Ishikawa (cell line): ENCODE measurements at regions not wholly inside any gene's neighbourhood (a gene's known extent, or its start where the extent isn't known, plus 50 kb on each side); places are given as distances from the start of the nearest gene placed in this dataset.

Experiments
- CEBPB ChIP-seq: IDR thresholded peaks from 2 replicates; pipeline ENCODE4 v1.6.1; 2012
- CREB1 ChIP-seq: IDR thresholded peaks from 2 replicates; pipeline ENCODE4 v1.6.1; 2012; ENCODE audit warnings: low read depth
- EGR1 ChIP-seq: IDR thresholded peaks from 2 replicates; pipeline ENCODE4 v1.6.1; 2012
- EP300 ChIP-seq: IDR thresholded peaks from 2 replicates; pipeline ENCODE4 v1.6.1; 2012; ENCODE audit warnings: borderline replicate concordance
- FOXM1 ChIP-seq: IDR thresholded peaks from 2 replicates; pipeline ENCODE4 v1.6.1; 2012; ENCODE audit warnings: low read depth, borderline replicate concordance
- MAX ChIP-seq: IDR thresholded peaks from 2 replicates; pipeline ENCODE4 v1.6.1; 2012
- NFIC ChIP-seq: IDR thresholded peaks from 2 replicates; pipeline ENCODE4 v1.6.1; 2012
- RAD21 ChIP-seq: IDR thresholded peaks from 2 replicates; pipeline ENCODE4 v1.6.1; 2012; ENCODE audit warnings: low read depth
- REST ChIP-seq: IDR thresholded peaks from 2 replicates; pipeline ENCODE4 v1.6.1; 2012; ENCODE audit warnings: low read depth, mild to moderate bottlenecking
- TAF1 ChIP-seq: IDR thresholded peaks from 2 replicates; pipeline ENCODE4 v1.6.1; 2012; ENCODE audit warnings: low read depth, mild to moderate bottlenecking
- TEAD4 ChIP-seq: IDR thresholded peaks from 2 replicates; pipeline ENCODE4 v1.6.1; 2012
- USF1 ChIP-seq: IDR thresholded peaks from 2 replicates; pipeline ENCODE4 v1.6.1; 2012
- YY1 ChIP-seq: IDR thresholded peaks from 2 replicates; pipeline ENCODE4 v1.6.1; 2012; ENCODE audit warnings: low read depth

GRCh38 chr17:36885153-36885735 is 52.0 kb upstream of the LHX1 start:
- TF ChIP-seq TEAD4 (no peak), MAX (no peak), REST (no peak), RAD21 (no peak), USF1 (no peak), EP300 (no peak), YY1 (no peak), TAF1 (no peak), FOXM1 (no peak), NFIC (no peak), CEBPB (no peak), CREB1 (no peak), EGR1 (no peak)
